Tibial nerve (tissue), 4 donors: ENCODE measurements at regions not wholly inside any gene's neighbourhood (a gene's known extent, or its start where the extent isn't known, plus 50 kb on each side); places are given as distances from the start of the nearest gene placed in this dataset.

ENCODE experiments used
- EP300 ChIP-seq, 2 donors: sonication (generic); formaldehyde crosslinking; IDR thresholded peaks; one replicate each; pipeline ENCODE4 v1.6.1; 2017; ENCODE audit warnings: antibody characterized with exemption in 2 of 2, mild to moderate bottlenecking in 1 of 2
- POLR2A ChIP-seq, 2 donors: fragments of 450-650 bp; IDR thresholded peaks; one replicate each; pipeline ENCODE4 v1.6.1; 2017; ENCODE audit warnings: antibody characterized with exemption in 2 of 2, mild to moderate bottlenecking in 2 of 2, moderate library complexity in 2 of 2
- TF ChIP-seq, protein P1 (sequence below), 5 experiments: fragments of 200-600 bp in 3 of 5; fragments of 450-650 bp in 2 of 5; sonication (generic) in 3 of 5; IDR thresholded peaks; one replicate each; pipeline ENCODE4 v1.5.1; 2016 to 2019; ENCODE audit warnings: antibody characterized with exemption in 5 of 5, mild to moderate bottlenecking in 3 of 5, moderate library complexity in 2 of 5

DNA sequence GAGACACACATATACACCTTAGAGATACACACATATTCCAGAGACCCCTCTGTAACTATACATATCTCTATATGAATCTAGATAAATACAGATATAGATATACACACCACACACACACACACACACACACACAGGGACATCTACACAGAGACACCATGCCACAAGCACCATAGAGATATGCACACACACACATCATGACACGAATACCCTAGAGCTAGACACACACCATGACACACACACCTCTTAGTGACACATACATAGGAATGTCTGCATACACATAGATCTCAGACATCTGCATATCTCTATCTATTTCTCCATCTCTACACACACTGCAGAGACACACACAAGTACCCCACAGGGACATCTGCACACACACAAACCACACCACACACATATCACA is 270.0 kb downstream of the CYRIA start:
- TF ChIP-seq, protein P1, sequence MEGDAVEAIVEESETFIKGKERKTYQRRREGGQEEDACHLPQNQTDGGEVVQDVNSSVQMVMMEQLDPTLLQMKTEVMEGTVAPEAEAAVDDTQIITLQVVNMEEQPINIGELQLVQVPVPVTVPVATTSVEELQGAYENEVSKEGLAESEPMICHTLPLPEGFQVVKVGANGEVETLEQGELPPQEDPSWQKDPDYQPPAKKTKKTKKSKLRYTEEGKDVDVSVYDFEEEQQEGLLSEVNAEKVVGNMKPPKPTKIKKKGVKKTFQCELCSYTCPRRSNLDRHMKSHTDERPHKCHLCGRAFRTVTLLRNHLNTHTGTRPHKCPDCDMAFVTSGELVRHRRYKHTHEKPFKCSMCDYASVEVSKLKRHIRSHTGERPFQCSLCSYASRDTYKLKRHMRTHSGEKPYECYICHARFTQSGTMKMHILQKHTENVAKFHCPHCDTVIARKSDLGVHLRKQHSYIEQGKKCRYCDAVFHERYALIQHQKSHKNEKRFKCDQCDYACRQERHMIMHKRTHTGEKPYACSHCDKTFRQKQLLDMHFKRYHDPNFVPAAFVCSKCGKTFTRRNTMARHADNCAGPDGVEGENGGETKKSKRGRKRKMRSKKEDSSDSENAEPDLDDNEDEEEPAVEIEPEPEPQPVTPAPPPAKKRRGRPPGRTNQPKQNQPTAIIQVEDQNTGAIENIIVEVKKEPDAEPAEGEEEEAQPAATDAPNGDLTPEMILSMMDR (IDR thresholded peaks at IDR 0.05) = no peak
- no peak for TF ChIP-seq POLR2A (IDR thresholded peaks at IDR 0.05)
- no peak for TF ChIP-seq EP300 (IDR thresholded peaks at IDR 0.05)
